ENCODE measurements at regions not wholly inside any gene's neighbourhood (a gene's known extent, or its start where the extent isn't known, plus 50 kb on each side); places are given as distances from the start of the nearest gene placed in this dataset.

- no peaks in the 10 kb centered on the region for H3K4me1 ChIP-seq (ENCODE audit: control insufficient read depth, insufficient read depth, low read length)
- no peak overlapping the region for H3K9ac ChIP-seq (ENCODE audit: low read length in 2 of 2)
- no peaks in the 10 kb centered on the region for H3K27me3 ChIP-seq (ENCODE audit: control insufficient read depth in 1 of 2, insufficient read depth in 2 of 2, low read length in 2 of 2)
- no peak overlapping the region for H3K4me3 ChIP-seq (ENCODE audit: low read length in 2 of 2)
- H3K27ac ChIP-seq (ENCODE audit: low read length): no peak overlapping the region
- no peaks in the 10 kb centered on the region for H3K36me3 ChIP-seq (ENCODE audit: control insufficient read depth in 2 of 2, insufficient read depth in 2 of 2, low read length in 2 of 2)
- no peaks in the 10 kb centered on the region for H3K9me3 ChIP-seq (ENCODE audit: control insufficient read depth in 2 of 2, low read length in 2 of 2)
These were observed 438.3 kb downstream of the SLC16A7 start for GRCh38 chr12:60034147-60034546.

GRCh38 chr12:60035835-60036234 lies 440.0 kb downstream of the SLC16A7 start:
- H3K27me3 ChIP-seq (ENCODE audit: control insufficient read depth in 1 of 2, insufficient read depth in 2 of 2, low read length in 2 of 2): no peaks in the 10 kb centered on the region

GRCh38 chr12:60042835-60043234 lies 447.0 kb downstream of the SLC16A7 start:
- Histone ChIP-seq H3K36me3 (ENCODE audit: control insufficient read depth in 2 of 2, insufficient read depth in 2 of 2, low read length in 2 of 2) (no peaks in the 10 kb centered on the region), H3K4me1 (ENCODE audit: control insufficient read depth, insufficient read depth, low read length) (no peaks in the 10 kb centered on the region), H3K27ac (ENCODE audit: low read length) (no peak overlapping the region), H3K9me3 (ENCODE audit: control insufficient read depth in 2 of 2, low read length in 2 of 2) (no peaks in the 10 kb centered on the region), H3K27me3 (ENCODE audit: control insufficient read depth in 1 of 2, insufficient read depth in 2 of 2, low read length in 2 of 2) (no peaks in the 10 kb centered on the region), H3K9ac (ENCODE audit: low read length in 2 of 2) (no peak overlapping the region), H3K4me3 (ENCODE audit: low read length in 2 of 2) (no peak overlapping the region)

More at GRCh38 chr12:60035835-60036234, 440.0 kb downstream of the SLC16A7 start:
- Histone ChIP-seq H3K9me3 (ENCODE audit: control insufficient read depth in 2 of 2, low read length in 2 of 2) (no peaks in the 10 kb centered on the region), H3K9ac (ENCODE audit: low read length in 2 of 2) (no peak overlapping the region), H3K36me3 (ENCODE audit: control insufficient read depth in 2 of 2, insufficient read depth in 2 of 2, low read length in 2 of 2) (no peaks in the 10 kb centered on the region), H3K4me1 (ENCODE audit: control insufficient read depth, insufficient read depth, low read length) (no peaks in the 10 kb centered on the region), H3K27ac (ENCODE audit: low read length) (no peak overlapping the region), H3K4me3 (ENCODE audit: low read length in 2 of 2) (no peak overlapping the region)

- H3K4me3 ChIP-seq (ENCODE audit: low read length in 2 of 2): no peak overlapping the region
- no peaks in the 10 kb centered on the region for H3K4me1 ChIP-seq (ENCODE audit: control insufficient read depth, insufficient read depth, low read length)
These were observed 447.4 kb downstream of the SLC16A7 start for GRCh38 chr12:60043236-60043635.

GRCh38 chr12:60052483-60052882 lies 456.7 kb downstream of the SLC16A7 start:
- Histone ChIP-seq H3K9me3 (ENCODE audit: control insufficient read depth in 2 of 2, low read length in 2 of 2) (no peaks in the 10 kb centered on the region), H3K36me3 (ENCODE audit: control insufficient read depth in 2 of 2, insufficient read depth in 2 of 2, low read length in 2 of 2) (no peaks in the 10 kb centered on the region), H3K4me1 (ENCODE audit: control insufficient read depth, insufficient read depth, low read length) (no peaks in the 10 kb centered on the region), H3K9ac (ENCODE audit: low read length in 2 of 2) (no peak overlapping the region), H3K27ac (ENCODE audit: low read length) (no peak overlapping the region), H3K27me3 (ENCODE audit: control insufficient read depth in 1 of 2, insufficient read depth in 2 of 2, low read length in 2 of 2) (no peaks in the 10 kb centered on the region), H3K4me3 (ENCODE audit: low read length in 2 of 2) (no peak overlapping the region)

More at GRCh38 chr12:60043236-60043635, 447.4 kb downstream of the SLC16A7 start:
- H3K27me3 ChIP-seq (ENCODE audit: control insufficient read depth in 1 of 2, insufficient read depth in 2 of 2, low read length in 2 of 2): no peaks in the 10 kb centered on the region
- H3K9ac ChIP-seq (ENCODE audit: low read length in 2 of 2): no peak overlapping the region
- no peaks in the 10 kb centered on the region for H3K36me3 ChIP-seq (ENCODE audit: control insufficient read depth in 2 of 2, insufficient read depth in 2 of 2, low read length in 2 of 2)
- H3K9me3 ChIP-seq (ENCODE audit: control insufficient read depth in 2 of 2, low read length in 2 of 2): no peaks in the 10 kb centered on the region
- H3K27ac ChIP-seq (ENCODE audit: low read length): no peak overlapping the region

- no peaks in the 10 kb centered on the region for H3K36me3 ChIP-seq (ENCODE audit: control insufficient read depth in 2 of 2, insufficient read depth in 2 of 2, low read length in 2 of 2)
- no peak overlapping the region for H3K27ac ChIP-seq (ENCODE audit: low read length)
- no peak overlapping the region for H3K9ac ChIP-seq (ENCODE audit: low read length in 2 of 2)
- H3K27me3 ChIP-seq (ENCODE audit: control insufficient read depth in 1 of 2, insufficient read depth in 2 of 2, low read length in 2 of 2): no peaks in the 10 kb centered on the region
- no peak overlapping the region for H3K4me3 ChIP-seq (ENCODE audit: low read length in 2 of 2)
- H3K4me1 ChIP-seq (ENCODE audit: control insufficient read depth, insufficient read depth, low read length): no peaks in the 10 kb centered on the region
- H3K9me3 ChIP-seq (ENCODE audit: control insufficient read depth in 2 of 2, low read length in 2 of 2): no peaks in the 10 kb centered on the region
These were observed 463.4 kb downstream of the SLC16A7 start for GRCh38 chr12:60059180-60059579.

- Histone ChIP-seq H3K9me3 (ENCODE audit: control insufficient read depth in 2 of 2, low read length in 2 of 2) (no peaks in the 10 kb centered on the region), H3K9ac (ENCODE audit: low read length in 2 of 2) (no peak overlapping the region), H3K27me3 (ENCODE audit: control insufficient read depth in 1 of 2, insufficient read depth in 2 of 2, low read length in 2 of 2) (no peaks in the 10 kb centered on the region), H3K4me3 (ENCODE audit: low read length in 2 of 2) (no peak overlapping the region), H3K4me1 (ENCODE audit: control insufficient read depth, insufficient read depth, low read length) (no peaks in the 10 kb centered on the region), H3K36me3 (ENCODE audit: control insufficient read depth in 2 of 2, insufficient read depth in 2 of 2, low read length in 2 of 2) (no peaks in the 10 kb centered on the region), H3K27ac (ENCODE audit: low read length) (no peak overlapping the region)
These were observed 470.8 kb downstream of the SLC16A7 start for GRCh38 chr12:60066655-60067054.

GRCh38 chr12:60070552-60070951 lies 474.7 kb downstream of the SLC16A7 start:
- no peaks in the 10 kb centered on the region for H3K36me3 ChIP-seq (ENCODE audit: control insufficient read depth in 2 of 2, insufficient read depth in 2 of 2, low read length in 2 of 2)
- no peaks in the 10 kb centered on the region for H3K4me1 ChIP-seq (ENCODE audit: control insufficient read depth, insufficient read depth, low read length)
- no peak overlapping the region for H3K27ac ChIP-seq (ENCODE audit: low read length)
- no peaks in the 10 kb centered on the region for H3K9me3 ChIP-seq (ENCODE audit: control insufficient read depth in 2 of 2, low read length in 2 of 2)
- H3K27me3 ChIP-seq (ENCODE audit: control insufficient read depth in 1 of 2, insufficient read depth in 2 of 2, low read length in 2 of 2): no peaks in the 10 kb centered on the region
- no peak overlapping the region for H3K4me3 ChIP-seq (ENCODE audit: low read length in 2 of 2)
- no peak overlapping the region for H3K9ac ChIP-seq (ENCODE audit: low read length in 2 of 2)

- Histone ChIP-seq H3K9ac (ENCODE audit: low read length in 2 of 2) (no peak overlapping the region), H3K9me3 (ENCODE audit: control insufficient read depth in 2 of 2, low read length in 2 of 2) (no peaks in the 10 kb centered on the region), H3K4me1 (ENCODE audit: control insufficient read depth, insufficient read depth, low read length) (no peaks in the 10 kb centered on the region), H3K4me3 (ENCODE audit: low read length in 2 of 2) (no peak overlapping the region), H3K27me3 (ENCODE audit: control insufficient read depth in 1 of 2, insufficient read depth in 2 of 2, low read length in 2 of 2) (no peaks in the 10 kb centered on the region), H3K27ac (ENCODE audit: low read length) (no peak overlapping the region), H3K36me3 (ENCODE audit: control insufficient read depth in 2 of 2, insufficient read depth in 2 of 2, low read length in 2 of 2) (no peaks in the 10 kb centered on the region)
These were observed 475.9 kb downstream of the SLC16A7 start for GRCh38 chr12:60071759-60072191.

GRCh38 chr12:60072911-60073310 lies 477.1 kb downstream of the SLC16A7 start:
- Histone ChIP-seq H3K27me3 (ENCODE audit: control insufficient read depth in 1 of 2, insufficient read depth in 2 of 2, low read length in 2 of 2) (no peaks in the 10 kb centered on the region), H3K9ac (ENCODE audit: low read length in 2 of 2) (no peak overlapping the region), H3K9me3 (ENCODE audit: control insufficient read depth in 2 of 2, low read length in 2 of 2) (no peaks in the 10 kb centered on the region), H3K4me3 (ENCODE audit: low read length in 2 of 2) (no peak overlapping the region), H3K36me3 (ENCODE audit: control insufficient read depth in 2 of 2, insufficient read depth in 2 of 2, low read length in 2 of 2) (no peaks in the 10 kb centered on the region), H3K27ac (ENCODE audit: low read length) (no peak overlapping the region), H3K4me1 (ENCODE audit: control insufficient read depth, insufficient read depth, low read length) (no peaks in the 10 kb centered on the region)

- Histone ChIP-seq H3K36me3 (ENCODE audit: control insufficient read depth in 2 of 2, insufficient read depth in 2 of 2, low read length in 2 of 2) (no peaks in the 10 kb centered on the region), H3K27ac (ENCODE audit: low read length) (no peak overlapping the region), H3K9ac (ENCODE audit: low read length in 2 of 2) (no peak overlapping the region), H3K4me3 (ENCODE audit: low read length in 2 of 2) (no peak overlapping the region), H3K9me3 (ENCODE audit: control insufficient read depth in 2 of 2, low read length in 2 of 2) (no peaks in the 10 kb centered on the region), H3K27me3 (ENCODE audit: control insufficient read depth in 1 of 2, insufficient read depth in 2 of 2, low read length in 2 of 2) (no peaks in the 10 kb centered on the region), H3K4me1 (ENCODE audit: control insufficient read depth, insufficient read depth, low read length) (no peaks in the 10 kb centered on the region)
These were observed 479.3 kb downstream of the SLC16A7 start for GRCh38 chr12:60075091-60075490.

Measured in stomach smooth muscle (tissue), 2 donors.